Spleen (tissue), 11 donors: ENCODE measurements at regions not wholly inside any gene's neighbourhood (a gene's known extent, or its start where the extent isn't known, plus 50 kb on each side); places are given as distances from the start of the nearest gene placed in this dataset.
"Not testable (repeated sequence)": the region's sequence is repeated elsewhere in the genome, so short reads cannot be mapped to it uniquely, and the experiment has no call there.

Experiments used
- DNase-seq: peaks from one replicate; pipeline ENCODE4 v3.0.0-alpha.2; 2020
- H3K27ac ChIP-seq, 8 donors: fragments of 200-600 bp; sonication (generic) in 7 of 8; 1 replicate in 4 of 8; 2 replicates in 4 of 8; pipeline versions ENCODE4 v1.5.0 to v1.8.0; 2016 to 2021; ENCODE audit warnings: inconsistent platforms in 4 of 8, mild to moderate bottlenecking in 4 of 8, moderate library complexity in 1 of 8
- H3K27me3 ChIP-seq, 7 donors: fragments of 200-600 bp; sonication (generic) in 6 of 7; replicated peaks in 1 of 7; 1 replicate in 4 of 7; 2 replicates in 3 of 7; pipeline versions ENCODE4 v1.5.0 to v1.8.0; 2016 to 2021; ENCODE audit warnings: inconsistent platforms in 3 of 7, mild to moderate bottlenecking in 1 of 7
- H3K36me3 ChIP-seq, 6 donors: fragments of 200-600 bp; sonication (generic) in 5 of 6; 1 replicate in 4 of 6; 2 replicates in 2 of 6; pipeline versions ENCODE4 v1.5.0 to v1.8.0; 2016 to 2021; ENCODE audit warnings: inconsistent platforms in 2 of 6
- H3K4me1 ChIP-seq, 6 donors: fragments of 200-600 bp; sonication (generic) in 5 of 6; 1 replicate in 3 of 6; 2 replicates in 3 of 6; pipeline versions ENCODE4 v1.5.0 to v1.8.0; 2016 to 2021; ENCODE audit warnings: inconsistent platforms in 3 of 6
- H3K4me3 ChIP-seq, 8 donors: fragments of 200-600 bp; sonication (generic) in 7 of 8; 1 replicate in 4 of 8; 2 replicates in 4 of 8; pipeline versions ENCODE4 v1.5.0 to v1.8.0; 2016 to 2021; ENCODE audit warnings: inconsistent platforms in 4 of 8, mild to moderate bottlenecking in 4 of 8, moderate library complexity in 2 of 8
- H3K9me3 ChIP-seq, 8 donors: fragments of 200-600 bp; sonication (generic) in 7 of 8; 1 replicate in 4 of 8; 2 replicates in 4 of 8; pipeline versions ENCODE4 v1.5.0 to v1.8.0; 2016 to 2021; ENCODE audit warnings: inconsistent platforms in 4 of 8
- WGBS, 5 donors: extraction: QIAGEN DNeasy Blood & Tissue Kit in 3 of 5; methylation state at CpG; one replicate each; pipeline versions ENCODE4 v1.1.5 to v1.1.7; 2013 to 2018; 5-methylcytosine and 5-hydroxymethylcytosine counted together
- intact Hi-C: fragments of 100-400 bp; cut with DNase I; formaldehyde crosslinking; loops from one replicate; pipeline ENCODE4 v1.15.0; 2023; ENCODE audit warnings: low total_unique reads
- small RNA-seq, 4 donors: library from RNA; depleted of rRNA; stranded (forward); fragments of <200 nt; gene quantifications; one replicate each; pipeline ENCODE3, GENCODE V24; 2016
- donor health status: healthy with polysubstance abuse.
- donor health status: DM: no; HTN: no; CAD: no; lungs with moderate emphysema.
- donor health status: DM: no; HTN: no; CAD: no.
- donor health status: Bipolar disorder and iron deficiency.
- donor health status: healthy.
- donor health status: DM: no; HTN: no; CAD: no.
- donor health status: DM: yes; HTN: yes; CAD: no.

- intact Hi-C loops, H3K9me3 ChIP-seq, H3K27me3 ChIP-seq, H3K4me3 ChIP-seq, H3K36me3 ChIP-seq, H3K27ac ChIP-seq, H3K4me1 ChIP-seq, DNase-seq: not testable (repeated sequence)
- no CpG with 5 or more reads among the region's 27 CpGs for WGBS, 5 donors
These were observed 4380.8 kb upstream of the TPTE start for GRCh38 chr21:6140467-6141137.

DNA sequence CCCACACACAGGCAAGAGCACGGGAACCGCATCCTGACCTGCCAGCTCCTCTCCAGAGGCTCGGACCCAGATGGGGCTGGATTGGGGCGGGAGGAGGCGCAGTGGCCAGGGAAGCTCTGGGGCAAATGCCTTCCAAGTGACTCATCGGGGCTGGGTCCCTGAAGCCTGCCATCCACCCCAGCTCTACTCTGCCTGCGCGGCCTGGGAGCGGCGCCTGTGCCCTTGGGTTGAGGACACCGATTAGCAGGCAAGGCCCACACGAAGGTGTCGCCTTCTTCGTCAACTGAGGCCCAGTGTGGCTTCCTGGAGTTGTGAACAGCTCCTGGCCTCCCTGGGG is 4380.3 kb upstream of the TPTE start:
- H3K27me3 ChIP-seq, H3K27ac ChIP-seq, intact Hi-C loops, DNase-seq, H3K4me1 ChIP-seq, H3K9me3 ChIP-seq, H3K36me3 ChIP-seq, H3K4me3 ChIP-seq: not testable (repeated sequence)
- no CpG with 5 or more reads among the region's 14 CpGs for WGBS, 5 donors

DNA sequence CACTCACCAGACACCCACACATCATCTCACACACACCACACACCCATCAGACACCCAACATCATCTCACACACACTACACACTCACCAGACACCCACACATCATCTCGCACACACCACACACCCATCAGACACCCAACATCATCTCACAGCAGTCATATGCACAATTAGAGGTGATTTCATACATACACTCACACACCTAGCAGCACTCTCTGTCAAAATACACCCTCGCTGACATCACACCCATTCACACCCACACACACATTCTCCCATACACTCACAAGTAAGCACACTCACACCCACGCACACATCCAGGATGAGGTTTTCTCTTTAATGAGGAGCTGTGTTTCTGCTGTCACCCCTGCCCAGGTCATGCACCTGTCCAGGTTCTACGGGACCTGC is 4368.2 kb upstream of the TPTE start:
- H3K9me3 ChIP-seq, DNase-seq, intact Hi-C loops, H3K27ac ChIP-seq, H3K36me3 ChIP-seq, H3K4me3 ChIP-seq, H3K4me1 ChIP-seq, H3K27me3 ChIP-seq: not testable (repeated sequence)
- no CpG with 5 or more reads among the region's 4 CpGs for WGBS, 5 donors

GRCh38 chr21:6154524-6155320 is 4366.7 kb upstream of the TPTE start:
- H3K27ac ChIP-seq, H3K9me3 ChIP-seq, H3K4me1 ChIP-seq, H3K27me3 ChIP-seq, DNase-seq, H3K36me3 ChIP-seq, intact Hi-C loops, H3K4me3 ChIP-seq: not testable (repeated sequence)
- WGBS, 5 donors, result 0 to 12% methylated on average over 2 to 5 of the region's 30 CpGs; no CpG with 5 or more reads in 3 of the 5 donors

DNA sequence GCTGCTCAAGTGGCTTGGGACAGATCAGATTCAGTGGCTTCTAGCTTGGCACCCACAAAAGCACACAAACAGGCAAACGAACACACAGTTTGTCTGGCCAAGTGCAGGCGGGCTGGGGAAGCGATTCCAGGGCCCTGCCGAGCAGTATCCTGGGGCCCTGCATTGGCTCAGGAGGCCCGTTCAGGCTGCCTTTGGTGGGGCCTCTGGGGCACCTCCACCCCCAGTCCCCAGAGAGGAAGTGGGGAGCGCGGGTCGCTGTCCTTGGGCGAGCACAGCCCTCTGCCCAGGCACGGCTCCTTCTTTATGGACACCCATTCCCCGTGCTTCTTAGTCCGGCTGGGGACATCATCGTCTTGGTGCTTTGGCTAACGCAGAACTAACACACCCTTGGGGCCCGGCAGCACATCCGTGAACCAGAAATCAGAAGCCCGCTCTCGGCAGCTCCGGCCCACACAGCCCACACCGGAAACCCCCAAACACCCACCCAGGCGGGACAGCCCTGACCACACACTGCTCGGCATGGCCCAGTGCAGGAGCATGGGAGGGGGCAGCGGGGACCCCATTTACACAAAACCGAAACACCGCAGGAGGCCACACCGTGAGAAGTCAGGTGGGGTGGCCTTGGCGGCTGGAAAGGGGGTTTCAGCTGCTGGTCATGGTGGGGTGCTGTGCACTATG is 4364.5 kb upstream of the TPTE start:
- H3K4me1 ChIP-seq, intact Hi-C loops, H3K4me3 ChIP-seq, H3K36me3 ChIP-seq, H3K27me3 ChIP-seq, DNase-seq, H3K9me3 ChIP-seq, H3K27ac ChIP-seq: not testable (repeated sequence)
- WGBS, 5 donors, result 79% methylated on average over 5 of the region's 27 CpGs; no CpG with 5 or more reads in 4 of the 5 donors

GRCh38 chr21:6157515-6157914 is 4363.9 kb upstream of the TPTE start:
- H3K27me3 ChIP-seq, H3K36me3 ChIP-seq, intact Hi-C loops, H3K4me3 ChIP-seq, H3K4me1 ChIP-seq, H3K9me3 ChIP-seq, DNase-seq, H3K27ac ChIP-seq: not testable (repeated sequence)
- WGBS, 5 donors, result 55 to 69% methylated on average over 3 to 4 of the region's 11 CpGs; no CpG with 5 or more reads in 3 of the 5 donors

GRCh38 chr21:6158171-6158570 is 4363.2 kb upstream of the TPTE start:
- WGBS, 5 donors, result 71% methylated on average over 4 of the region's 9 CpGs; no CpG with 5 or more reads in 4 of the 5 donors
- H3K9me3 ChIP-seq, H3K27me3 ChIP-seq, H3K27ac ChIP-seq, DNase-seq, H3K4me1 ChIP-seq, H3K36me3 ChIP-seq, H3K4me3 ChIP-seq, intact Hi-C loops: not testable (repeated sequence)

Small RNA genes lying in the stretch of these regions (small RNA-seq; reads per million reads assigned to genes)
- 0 reads per million in 4 donors for gene CU639417.2
